Mesothelial cell of epicardium (in vitro differentiated cells): ENCODE measurements at regions not wholly inside any gene's neighbourhood (a gene's known extent, or its start where the extent isn't known, plus 50 kb on each side); places are given as distances from the start of the nearest gene placed in this dataset.
"Not testable (repeated sequence)": the region's sequence is repeated elsewhere in the genome, so short reads cannot be mapped to it uniquely, and the experiment has no call there.

Source experiments
- DNase-seq, 2 experiments: peaks; one replicate each; pipeline ENCODE4 v3.0.0; 2021; ENCODE audit warnings: low spot score in 2 of 2; ENCODE audit not compliant: unreplicated experiment in 2 of 2
- H3K27ac Mint-ChIP-seq: 2 replicates; pipeline ENCODE4 v1.8.0; 2021; ENCODE audit warnings: mixed read lengths
- H3K27me3 Mint-ChIP-seq: 2 replicates; pipeline ENCODE4 v1.8.0; 2021; ENCODE audit warnings: low read depth, mixed read lengths
- H3K36me3 Mint-ChIP-seq: 2 replicates; pipeline ENCODE4 v1.8.0; 2021; ENCODE audit warnings: mixed read lengths
- H3K4me1 Mint-ChIP-seq: 2 replicates; pipeline ENCODE4 v1.8.0; 2021; ENCODE audit warnings: mixed read lengths
- H3K4me3 Mint-ChIP-seq: 2 replicates; pipeline ENCODE4 v1.8.0; 2021; ENCODE audit warnings: mild to moderate bottlenecking, moderate library complexity, mixed read lengths
- H3K9me3 Mint-ChIP-seq: 2 replicates; pipeline ENCODE4 v1.8.0; 2021; ENCODE audit warnings: mixed read lengths
- CTCF ChIP-seq: fragments of 200-600 bp; sonication (generic); IDR thresholded peaks from one replicate; pipeline ENCODE4 v1.5.0; 2021; ENCODE audit warnings: antibody characterized with exemption; ENCODE audit not compliant: unreplicated experiment

- Mint-ChIP-seq H3K4me3 (no peak overlapping the region), H3K36me3 (no peaks in the 10 kb centered on the region)
Measured at GRCh38 chr15:77877869-77878577, 199.5 kb downstream of the TBC1D2B start.

GRCh38 chr15:77876107-77876820 is 201.2 kb downstream of the TBC1D2B start:
- H3K36me3 Mint-ChIP-seq, DNase-seq, H3K27me3 Mint-ChIP-seq, H3K4me3 Mint-ChIP-seq, H3K9me3 Mint-ChIP-seq, H3K27ac Mint-ChIP-seq, H3K4me1 Mint-ChIP-seq: not testable (repeated sequence)

More at GRCh38 chr15:77877869-77878577, 199.5 kb downstream of the TBC1D2B start:
- no peaks in the 10 kb centered on the region for H3K9me3 Mint-ChIP-seq
- H3K4me1 Mint-ChIP-seq, result peaks cover 5% of the 10 kb centered on the region
- H3K27me3 Mint-ChIP-seq, result no peaks in the 10 kb centered on the region
- H3K27ac Mint-ChIP-seq, result no peak overlapping the region
- TF ChIP-seq CTCF, result no peak
- no peak for DNase-seq

- DNase-seq, result peak; percentile 46 to 72
- H3K36me3 Mint-ChIP-seq, H3K4me3 Mint-ChIP-seq, H3K9me3 Mint-ChIP-seq, H3K4me1 Mint-ChIP-seq, H3K27ac Mint-ChIP-seq, H3K27me3 Mint-ChIP-seq: not testable (repeated sequence)
- TF ChIP-seq CTCF, result peak; percentile 59
Measured at GRCh38 chr15:77875066-77875721, 202.3 kb downstream of the TBC1D2B start.

GRCh38 chr15:77874063-77874462 is 203.4 kb downstream of the TBC1D2B start:
- Mint-ChIP-seq H3K27me3 (no peaks in the 10 kb centered on the region), H3K27ac (no peak overlapping the region), H3K4me1 (peaks cover 5% of the 10 kb centered on the region), H3K36me3 (no peaks in the 10 kb centered on the region), H3K4me3 (no peak overlapping the region), H3K9me3 (no peaks in the 10 kb centered on the region)
- DNase-seq, result no peak
- no peak for TF ChIP-seq CTCF

- not testable (repeated sequence) for H3K27ac Mint-ChIP-seq, H3K27me3 Mint-ChIP-seq, H3K36me3 Mint-ChIP-seq, H3K4me3 Mint-ChIP-seq, H3K4me1 Mint-ChIP-seq, DNase-seq, H3K9me3 Mint-ChIP-seq
Measured at GRCh38 chr15:77872521-77873425, 204.7 kb downstream of the TBC1D2B start.

GRCh38 chr15:77871852-77872371 is 205.6 kb downstream of the TBC1D2B start:
- H3K27me3 Mint-ChIP-seq, result no peaks in the 10 kb centered on the region
- peak; percentile 17 for TF ChIP-seq CTCF
- no peak for DNase-seq
- H3K4me1 Mint-ChIP-seq, result peaks cover 10% of the 10 kb centered on the region
- H3K9me3 Mint-ChIP-seq, result no peaks in the 10 kb centered on the region
- H3K4me3 Mint-ChIP-seq, result no peak overlapping the region
- no peaks in the 10 kb centered on the region for H3K36me3 Mint-ChIP-seq
- no peak overlapping the region for H3K27ac Mint-ChIP-seq
